Breast epithelium (tissue), 3 donors: ENCODE measurements at regions not wholly inside any gene's neighbourhood (a gene's known extent, or its start where the extent isn't known, plus 50 kb on each side); places are given as distances from the start of the nearest gene placed in this dataset.

Experiments
- CTCF ChIP-seq, 3 donors: fragments of 450-650 bp; IDR thresholded peaks; one replicate each; pipeline ENCODE4 v1.5.1; 2016 to 2017; ENCODE audit warnings: antibody characterized with exemption in 3 of 3, mild to moderate bottlenecking in 3 of 3, moderate library complexity in 3 of 3
- POLR2A ChIP-seq: fragments of 450-650 bp; IDR thresholded peaks from one replicate; pipeline ENCODE4 v1.6.1; 2016; ENCODE audit warnings: antibody characterized with exemption, mild to moderate bottlenecking, moderate library complexity

DNA sequence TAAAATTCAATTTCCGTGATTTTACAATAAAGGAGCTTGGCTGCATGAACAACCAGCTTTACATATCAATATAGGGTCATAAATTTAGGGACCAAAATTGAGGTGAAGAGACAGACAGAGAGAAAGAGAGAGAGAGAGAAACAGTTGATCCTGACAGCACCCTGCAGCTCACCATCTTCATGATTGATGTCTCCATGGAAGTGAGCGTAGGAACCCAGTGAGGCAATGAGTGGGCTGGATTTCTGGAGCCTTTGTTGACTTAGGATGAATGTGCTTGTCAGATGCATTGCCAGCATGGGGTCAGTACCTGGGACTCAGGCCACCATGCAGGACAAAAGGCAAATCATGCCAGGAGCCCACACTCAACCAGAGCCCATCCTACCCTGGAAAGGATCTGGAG, 165.1 kb upstream of the SYNDIG1 start:
- TF ChIP-seq CTCF (IDR thresholded peaks at IDR 0.05) (no peak), POLR2A (no peak)
